ENCODE measurements at regions not wholly inside any gene's neighbourhood (a gene's known extent, or its start where the extent isn't known, plus 50 kb on each side); places are given as distances from the start of the nearest gene placed in this dataset.

GRCh38 chr5:1975898-1976765 is 93.4 kb upstream of the IRX4 start:
- TF ChIP-seq CTCF (IDR thresholded peaks at IDR 0.05) (no peak), EZH2 (IDR thresholded peaks at IDR 0.05) (no peak), EZH2phosphoT487 (IDR thresholded peaks at IDR 0.05) (no peak)

All from neural progenitor cell (in vitro differentiated cells).